Glomerular endothelial cell (primary cell): ENCODE measurements at regions not wholly inside any gene's neighbourhood (a gene's known extent, or its start where the extent isn't known, plus 50 kb on each side); places are given as distances from the start of the nearest gene placed in this dataset.
"Not testable (repeated sequence)": the region's sequence is repeated elsewhere in the genome, so short reads cannot be mapped to it uniquely, and the experiment has no call there.

Experiments
- DNase-seq: peaks from one replicate; pipeline ENCODE4 v3.0.0-alpha.2; 2011; ENCODE audit warnings: low read depth, low spot score; ENCODE audit errors: extremely low read depth

DNA sequence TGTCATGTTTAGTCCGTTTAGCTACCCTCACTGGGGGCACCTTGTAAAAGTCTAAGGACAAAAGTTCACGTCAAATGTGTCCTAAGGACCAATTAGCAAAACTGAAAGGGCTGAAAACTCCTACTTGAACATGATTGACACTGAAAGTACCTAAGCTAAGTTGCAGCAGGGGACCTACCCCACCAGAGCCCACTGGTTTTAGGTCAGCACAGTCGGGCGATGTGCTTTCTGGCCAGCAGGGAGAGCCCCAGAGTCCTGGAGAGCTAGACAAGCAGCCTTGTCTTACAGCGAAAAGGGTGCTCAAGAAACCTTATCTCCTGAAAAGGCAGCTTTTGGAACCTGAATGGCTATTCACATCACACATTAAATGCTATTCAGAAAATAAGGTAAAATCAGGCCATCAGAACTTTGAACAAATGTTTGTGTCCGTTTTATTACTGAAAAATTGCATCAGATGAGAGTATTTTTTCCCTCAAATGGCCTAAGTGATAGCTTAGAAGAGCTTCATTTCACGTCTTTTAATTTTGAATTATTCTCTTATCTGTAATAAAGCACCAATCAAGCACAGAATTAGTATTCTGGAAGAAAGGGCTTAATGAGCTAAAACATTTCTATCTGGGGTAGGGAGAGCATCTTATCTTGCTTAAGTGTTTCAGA, 52.2 kb upstream of the MKI67 start:
- no peak for DNase-seq

DNA sequence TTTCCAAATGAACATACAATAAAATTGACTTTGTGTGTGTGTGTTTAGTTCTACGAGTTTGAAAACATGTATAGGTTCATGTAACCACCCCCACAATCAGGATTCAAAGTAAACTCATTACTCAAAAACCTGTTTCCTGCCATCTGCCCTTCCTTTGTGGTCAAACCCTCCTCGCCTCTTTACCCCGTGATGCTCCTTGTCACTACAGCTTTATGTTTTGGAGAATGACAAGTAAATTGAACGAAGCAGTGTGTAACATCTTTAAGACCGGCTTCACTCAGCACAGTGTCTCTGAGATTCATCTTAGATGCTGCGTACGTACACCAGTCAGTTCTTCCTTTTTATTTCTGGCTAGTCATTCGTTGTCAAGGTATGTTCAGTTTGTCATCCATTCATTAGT, 54.6 kb upstream of the MKI67 start:
- no peak for DNase-seq

DNA sequence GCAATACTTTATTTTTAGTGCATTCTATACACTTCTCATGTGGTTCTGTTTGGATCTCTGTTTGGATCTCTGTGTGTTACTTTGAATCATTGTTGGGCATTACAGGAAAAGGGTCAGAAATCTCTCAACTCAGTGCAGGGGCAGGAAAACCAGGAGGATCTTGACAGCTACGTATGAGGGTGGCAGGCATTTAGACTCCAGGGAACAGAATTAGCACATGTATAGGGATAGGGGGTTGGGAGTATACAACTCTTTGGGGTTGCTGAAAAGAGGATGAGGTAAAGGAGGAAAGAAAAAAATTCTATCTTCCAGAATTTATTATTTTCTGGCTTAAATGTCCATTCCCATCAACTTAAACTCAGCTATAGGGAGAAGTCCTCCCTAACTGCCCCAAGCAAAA, 59.4 kb upstream of the MKI67 start:
- DNase-seq, result no peak

DNA sequence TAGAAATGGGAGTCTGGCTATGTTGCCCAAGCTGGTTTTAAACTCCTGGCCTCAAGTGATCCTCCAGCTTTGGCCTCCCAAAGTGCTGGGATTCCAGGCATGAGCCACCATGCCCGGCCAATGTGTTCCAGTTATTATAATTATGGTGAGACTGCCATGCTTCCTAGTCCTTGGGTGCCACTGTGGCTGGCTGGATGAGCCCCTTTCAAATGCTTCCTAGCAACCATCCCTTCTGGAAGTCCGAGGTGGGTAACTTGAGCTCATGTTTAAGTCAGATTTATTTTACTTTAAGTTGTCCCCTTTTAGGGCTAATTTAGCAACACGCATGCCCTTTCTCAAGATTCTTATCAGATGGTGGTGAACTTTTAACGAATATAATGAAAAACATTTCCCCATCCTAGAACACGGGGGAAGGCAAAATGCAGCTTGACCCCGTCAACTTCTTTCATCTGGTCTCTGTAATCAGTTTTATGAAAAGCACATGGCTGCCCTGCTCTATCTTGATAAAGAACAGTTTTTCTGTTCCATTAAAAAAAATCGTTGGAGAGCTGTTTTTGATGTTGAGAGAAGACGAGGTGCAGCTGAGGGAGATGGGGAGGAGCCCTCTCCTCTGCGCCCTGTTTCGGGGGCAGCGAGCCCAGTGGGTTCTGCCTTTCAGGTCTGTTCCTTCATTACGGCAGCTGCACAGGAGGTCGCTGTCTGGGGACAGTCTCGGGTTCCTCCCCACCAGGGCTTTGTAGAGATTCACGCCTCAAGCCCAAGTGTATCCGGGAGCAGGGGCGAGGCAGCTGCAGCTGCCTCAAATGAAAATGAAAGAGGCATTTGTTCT, 61.0 kb upstream of the MKI67 start:
- no peak for DNase-seq

DNA sequence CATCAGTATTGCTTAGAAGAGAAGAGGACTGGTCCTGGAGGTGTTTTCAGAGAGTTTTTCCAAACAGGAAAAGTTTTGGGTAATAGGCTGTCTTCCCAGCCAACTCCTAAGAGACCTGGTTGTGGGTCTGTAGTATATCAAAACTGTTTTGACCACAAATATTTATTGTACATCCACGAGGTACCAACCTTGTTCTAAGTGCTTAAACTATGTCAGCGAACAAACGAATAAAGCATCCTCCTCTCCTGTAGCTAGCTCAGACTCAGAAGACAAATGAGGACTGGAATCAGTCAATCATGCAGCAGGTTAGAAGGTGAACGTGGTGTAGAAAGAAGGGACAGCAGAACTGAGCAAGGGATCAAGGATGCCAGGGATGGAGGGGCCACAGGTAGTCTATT, 61.6 kb upstream of the MKI67 start:
- no peak for DNase-seq

DNA sequence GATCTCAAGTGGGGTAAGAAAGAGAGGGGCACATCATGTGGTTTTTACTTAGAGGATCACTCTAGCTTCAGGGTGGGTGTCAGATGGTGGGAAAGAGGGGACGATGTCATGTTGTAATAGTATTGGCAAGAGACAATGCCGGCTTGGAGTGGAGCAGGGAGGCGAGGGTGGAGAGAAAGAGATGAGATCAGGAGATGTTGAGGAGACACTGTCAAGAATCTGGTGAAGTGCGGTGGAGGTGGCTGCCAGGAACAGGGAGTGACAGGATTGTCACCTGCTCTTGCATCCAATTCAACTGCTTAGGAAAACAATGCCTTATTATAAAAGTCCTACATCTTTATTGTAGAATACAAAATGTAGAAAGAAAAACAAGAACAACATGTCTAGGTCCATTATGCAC, 63.0 kb upstream of the MKI67 start:
- no peak for DNase-seq

DNA sequence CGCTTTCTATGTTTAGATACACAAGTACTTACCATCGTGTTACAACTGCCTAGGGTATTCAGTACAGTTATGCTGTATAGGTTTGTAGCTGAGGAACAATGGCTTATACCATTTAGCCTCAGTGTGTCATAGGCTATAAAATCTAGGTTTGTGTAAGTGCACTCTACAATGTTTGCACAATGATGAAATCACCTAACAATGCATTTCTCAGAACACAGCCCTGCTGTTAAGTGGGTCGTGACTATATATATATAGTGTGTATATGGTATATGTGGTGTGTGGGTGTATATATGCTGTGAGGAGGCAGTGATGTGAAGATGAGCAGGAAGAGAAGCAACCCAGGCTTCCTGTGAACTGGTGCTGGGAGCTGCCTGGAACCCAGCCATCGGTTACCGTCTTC, 65.6 kb upstream of the MKI67 start:
- no peak for DNase-seq

DNA sequence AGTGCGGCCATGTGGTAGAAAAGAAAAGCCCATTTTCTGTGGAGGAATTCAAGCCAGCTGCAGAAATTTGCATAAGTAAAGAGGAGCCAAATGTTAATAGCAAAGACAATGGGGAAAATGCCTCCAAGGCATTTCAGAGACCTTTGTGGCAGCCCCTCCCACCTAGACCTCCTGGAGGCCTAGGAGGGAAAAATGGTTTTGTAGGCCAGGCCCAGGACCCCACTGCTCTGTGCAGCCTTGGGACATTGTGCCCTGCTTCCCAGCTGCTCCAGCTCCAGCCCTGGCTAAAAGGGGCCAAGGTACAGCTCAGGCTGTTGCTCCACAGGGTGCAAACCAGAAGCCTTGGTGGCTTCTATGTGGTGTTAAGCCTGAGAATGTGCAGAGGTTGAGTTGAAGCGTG, 75.6 kb upstream of the MKI67 start:
- DNase-seq, result not testable (repeated sequence)

DNA sequence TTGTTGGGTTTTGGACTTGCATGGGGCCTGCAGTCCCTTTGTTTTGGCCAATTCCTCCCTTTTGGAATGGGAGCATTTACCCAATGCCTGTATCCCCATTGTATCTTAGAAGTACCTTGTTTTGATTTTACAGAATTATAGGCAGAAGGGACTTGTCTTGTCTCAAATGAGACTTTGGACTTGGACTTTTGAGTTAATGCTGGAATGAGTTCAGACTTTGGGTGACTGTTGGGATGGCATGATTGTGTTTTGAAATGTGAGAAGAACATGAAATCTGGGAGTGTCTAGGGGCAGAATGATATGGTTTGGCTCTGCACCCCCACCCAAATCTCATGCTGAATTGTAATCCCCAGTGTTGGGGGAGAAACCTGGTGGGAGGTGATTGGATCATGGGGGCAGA, 76.8 kb upstream of the MKI67 start:
- no peak for DNase-seq

DNA sequence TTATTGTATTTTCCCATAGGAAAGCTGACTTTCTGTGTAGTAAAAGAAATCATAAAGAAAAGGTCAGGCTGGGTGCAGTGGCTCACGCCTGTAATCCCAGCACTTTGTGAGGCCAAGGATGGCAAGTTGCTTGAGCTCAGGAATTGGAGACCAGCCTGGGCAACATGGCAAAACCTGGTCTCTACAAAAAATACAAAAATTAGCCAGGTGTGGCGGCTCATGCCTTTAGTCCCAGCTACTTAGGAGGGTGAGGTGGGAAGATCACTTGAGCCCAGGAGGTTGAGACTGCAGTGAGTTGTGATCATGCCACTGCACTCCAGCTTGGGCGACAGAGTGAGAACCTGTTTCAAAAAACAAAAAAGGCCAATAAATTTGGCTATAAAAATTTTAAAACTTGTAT, 79.4 kb upstream of the MKI67 start:
- DNase-seq, result not testable (repeated sequence)

DNA sequence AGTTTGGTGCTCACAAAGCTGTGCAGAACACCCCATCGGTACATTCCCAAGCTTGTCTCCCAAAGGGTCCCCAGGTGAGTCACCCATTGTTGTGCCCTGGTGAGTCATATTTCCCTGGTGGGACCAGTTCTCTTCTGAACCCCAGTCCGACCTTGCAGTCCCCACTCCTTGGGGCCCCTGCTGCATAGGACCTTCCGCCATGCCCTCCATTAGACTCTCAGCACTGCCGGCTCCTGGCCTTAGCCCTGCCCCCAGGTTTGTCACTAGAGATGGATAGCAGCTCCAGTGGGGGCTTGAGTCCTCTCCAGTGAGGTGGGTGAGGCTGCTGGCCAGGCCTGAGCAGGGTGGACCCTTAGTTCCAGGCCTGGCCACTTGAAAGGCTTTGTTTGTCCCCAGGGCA, 80.5 kb upstream of the MKI67 start:
- no peak for DNase-seq

DNA sequence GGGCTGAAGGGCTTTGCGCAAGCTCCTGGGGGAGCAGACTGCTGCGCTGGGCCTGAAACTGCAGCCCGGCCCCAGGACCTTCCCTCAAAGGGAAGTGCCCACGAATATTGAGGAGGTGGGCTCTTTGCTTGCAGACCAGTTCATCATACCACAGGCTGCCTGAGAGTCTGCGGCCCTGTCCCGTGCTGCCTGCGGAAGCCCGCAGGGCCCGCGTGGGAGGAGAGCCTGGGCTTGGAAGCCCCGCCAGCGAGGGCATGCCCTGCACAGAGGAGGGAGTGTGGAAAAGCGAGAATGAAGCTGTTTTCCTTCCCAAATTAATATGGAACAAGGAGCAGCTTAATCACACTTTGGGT, 83.6 kb upstream of the MKI67 start:
- no peak for DNase-seq

DNA sequence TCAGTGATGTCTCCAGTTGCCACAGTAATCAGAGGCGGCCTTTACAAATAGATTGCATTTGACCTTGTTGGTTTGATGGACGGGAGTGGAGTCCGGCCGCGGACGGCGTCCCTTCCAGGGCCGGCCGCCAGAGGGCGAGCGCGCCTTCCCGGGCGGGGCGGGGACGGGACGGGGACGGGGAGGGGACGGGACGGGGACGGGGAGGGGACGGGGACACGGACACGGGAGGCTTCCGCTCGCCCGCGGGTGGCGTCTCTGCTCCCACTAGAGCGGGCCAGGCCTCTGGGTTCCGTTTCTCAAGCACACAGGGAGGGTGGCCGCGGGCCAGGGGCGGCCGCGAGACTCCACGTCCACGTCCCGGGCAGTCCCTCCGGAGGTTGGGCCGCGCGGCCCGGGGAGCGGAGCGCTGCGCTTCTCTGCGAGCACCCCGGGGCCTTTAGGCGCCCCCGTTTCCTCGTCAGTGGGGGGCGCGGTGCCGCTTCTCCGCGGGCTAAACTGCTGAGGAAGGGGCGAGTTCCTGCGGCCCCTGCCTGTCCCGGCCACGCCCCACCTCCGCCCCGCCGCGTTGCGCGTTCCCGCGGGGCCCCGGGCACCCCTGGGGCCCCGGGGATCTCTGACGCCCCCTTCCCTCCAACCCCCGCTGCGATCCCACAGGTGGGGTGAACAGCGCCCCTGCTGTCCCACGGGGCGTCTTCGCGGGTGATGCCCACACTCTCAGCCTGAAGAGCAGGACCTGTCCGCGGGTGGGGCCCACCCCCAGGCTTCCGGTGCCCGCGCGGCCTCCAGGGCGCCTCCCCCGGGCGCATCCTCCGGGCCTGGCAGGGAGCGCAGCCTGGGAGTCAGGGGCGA, 84.2 kb upstream of the MKI67 start:
- no peak for DNase-seq

DNA sequence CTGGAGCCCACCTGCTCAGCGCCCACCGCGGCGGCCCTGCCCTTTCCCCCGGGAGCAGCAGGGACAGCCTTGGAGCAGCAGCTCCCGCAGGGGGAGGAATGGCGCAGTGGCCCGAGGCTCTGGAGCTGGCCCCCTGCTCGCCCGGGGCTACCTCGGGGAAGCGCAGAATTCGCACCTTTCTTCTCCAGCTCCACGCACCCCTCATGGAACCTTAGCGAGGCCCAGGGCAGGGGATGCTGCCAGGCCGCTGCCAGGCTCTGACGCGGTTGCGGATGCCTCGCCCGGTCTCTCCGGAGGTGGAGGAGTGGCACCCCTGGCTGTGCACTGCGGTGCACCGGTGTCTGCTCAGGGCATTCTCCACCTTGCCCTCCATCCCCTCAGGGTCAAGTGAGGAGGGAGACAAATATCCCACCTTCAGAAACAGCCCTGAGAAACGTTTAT, 84.9 kb upstream of the MKI67 start:
- DNase-seq, result no peak

DNA sequence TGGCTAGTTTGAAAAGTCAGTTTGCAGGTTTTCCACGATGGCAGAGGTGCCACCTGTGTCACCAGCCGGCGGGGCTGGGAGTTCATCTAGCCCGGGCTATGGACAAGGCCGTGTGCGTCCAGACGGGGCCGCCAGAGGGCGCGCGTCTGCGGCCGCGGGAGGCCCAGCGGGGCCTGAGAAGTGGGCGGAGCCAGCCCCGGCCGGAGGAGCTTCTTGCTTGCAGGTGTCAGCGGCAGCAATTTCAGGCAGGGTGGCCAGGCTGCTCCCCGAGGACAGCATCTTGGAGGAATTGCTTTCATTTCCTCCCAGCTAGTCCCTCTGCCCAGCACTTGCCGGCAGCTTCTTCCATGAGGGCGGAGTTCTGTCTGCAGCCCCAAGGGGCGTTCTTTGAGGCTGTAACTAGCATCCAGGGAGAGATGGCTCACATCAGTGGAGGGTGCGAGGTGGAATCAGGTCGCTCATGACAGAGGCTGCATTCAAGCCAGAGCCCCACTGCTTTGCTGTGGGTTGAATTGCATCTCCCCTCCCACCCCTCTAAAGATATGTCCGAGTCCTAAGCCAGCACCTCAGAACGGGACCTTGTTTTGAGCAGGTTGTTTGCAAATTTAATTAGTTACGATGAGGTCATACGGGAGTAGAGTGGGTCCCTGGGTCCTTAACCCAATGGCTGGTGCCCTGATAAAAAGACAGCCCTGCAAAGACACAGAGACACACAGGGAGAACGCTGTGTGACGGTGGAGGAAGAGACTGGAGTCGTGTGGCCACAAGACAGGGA, 85.9 kb upstream of the MKI67 start:
- no peak for DNase-seq

DNA sequence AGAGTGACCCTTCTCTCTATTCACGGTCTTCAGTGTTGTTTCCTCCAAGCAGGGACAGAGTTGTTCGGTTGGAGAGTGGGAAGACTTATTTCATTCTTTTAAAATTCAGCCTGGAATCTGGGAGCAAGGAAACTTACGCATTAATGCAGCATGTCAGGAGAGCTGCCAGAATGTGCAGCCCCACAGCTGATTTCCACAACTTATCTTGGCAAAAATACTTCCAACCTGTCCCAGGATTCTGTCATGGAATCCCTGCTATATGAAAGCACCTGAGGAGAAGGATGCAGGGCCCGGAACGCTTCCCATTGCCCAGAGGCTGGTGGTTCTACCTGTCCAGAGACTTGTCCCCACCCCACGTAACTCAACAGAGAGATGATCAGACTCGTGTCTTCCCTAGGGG, 86.9 kb upstream of the MKI67 start:
- DNase-seq, result no peak

DNA sequence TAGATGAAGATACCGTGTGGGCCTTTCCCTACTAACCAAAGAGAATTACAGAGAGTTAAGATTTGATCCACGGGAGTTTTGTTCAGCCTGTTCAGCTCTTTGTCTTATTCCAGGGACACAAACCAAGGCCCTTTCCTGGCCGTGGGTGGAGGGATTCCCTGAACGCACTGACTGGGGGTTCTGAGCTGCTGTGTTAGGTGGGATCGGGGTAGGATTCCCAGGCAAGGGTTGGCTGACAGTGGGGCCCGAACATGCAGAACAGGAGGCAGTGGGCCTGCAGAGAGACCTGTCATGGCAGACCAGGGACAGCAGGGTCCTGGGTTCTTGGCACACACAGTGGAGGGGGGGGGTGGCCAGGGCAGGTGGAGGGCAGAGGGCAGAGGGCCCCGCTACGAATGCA, 89.5 kb upstream of the MKI67 start:
- no peak for DNase-seq

DNA sequence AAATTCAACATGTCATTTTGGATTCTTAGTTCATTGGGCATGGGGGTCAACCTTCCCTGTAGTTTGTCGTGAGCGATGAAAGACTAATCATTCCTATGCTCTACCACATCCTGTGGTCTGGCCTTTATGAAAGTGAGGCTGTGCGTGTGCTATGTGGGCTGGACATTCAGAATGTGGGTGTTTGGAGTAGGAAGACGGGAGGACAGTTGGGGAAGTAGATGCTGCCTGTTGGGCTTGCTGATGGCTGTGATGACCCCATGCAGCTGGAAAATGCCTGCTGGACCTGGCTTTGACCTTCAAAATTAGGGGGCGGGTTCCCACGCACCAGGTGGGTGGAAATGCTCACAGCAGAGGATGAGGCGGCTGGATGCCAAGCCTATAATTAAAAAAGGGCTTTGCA, 90.9 kb upstream of the MKI67 start:
- no peak for DNase-seq

DNA sequence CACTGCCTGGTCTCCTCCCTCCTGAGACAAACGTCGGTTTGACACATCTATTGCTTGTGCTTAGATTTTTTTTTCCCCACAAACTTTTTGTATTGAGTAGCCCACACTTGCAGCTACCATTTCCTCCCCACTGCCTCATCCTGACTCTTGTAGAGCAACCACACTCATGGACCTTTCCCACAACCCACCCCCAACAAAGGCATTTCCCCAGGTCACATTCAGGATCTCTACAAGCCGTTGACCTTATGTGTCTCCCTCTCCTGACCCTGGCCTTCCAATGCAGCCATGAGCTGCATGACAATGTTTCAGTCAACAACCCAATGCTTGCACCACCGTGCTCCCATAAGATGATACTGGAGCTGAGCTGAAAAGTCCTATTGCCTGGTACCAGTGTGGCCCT, 91.9 kb upstream of the MKI67 start:
- DNase-seq, result no peak

DNA sequence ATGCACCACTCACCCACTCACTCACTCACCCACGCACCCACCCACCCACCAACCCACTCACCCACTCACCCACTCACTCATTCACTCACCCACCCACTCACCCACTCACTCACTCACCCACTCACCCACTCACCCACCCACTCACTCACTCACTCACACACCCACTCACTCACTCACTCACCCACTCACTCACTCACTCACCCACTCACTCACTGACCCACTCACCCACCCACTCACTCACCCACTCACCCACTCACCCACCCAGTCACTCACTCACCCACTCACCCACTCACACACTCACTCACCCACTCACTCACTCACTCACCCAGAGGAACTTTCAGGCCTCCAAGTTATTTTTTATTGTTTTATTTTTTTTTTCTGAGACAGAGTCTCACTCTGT, 93.1 kb upstream of the MKI67 start:
- no peak for DNase-seq

DNA sequence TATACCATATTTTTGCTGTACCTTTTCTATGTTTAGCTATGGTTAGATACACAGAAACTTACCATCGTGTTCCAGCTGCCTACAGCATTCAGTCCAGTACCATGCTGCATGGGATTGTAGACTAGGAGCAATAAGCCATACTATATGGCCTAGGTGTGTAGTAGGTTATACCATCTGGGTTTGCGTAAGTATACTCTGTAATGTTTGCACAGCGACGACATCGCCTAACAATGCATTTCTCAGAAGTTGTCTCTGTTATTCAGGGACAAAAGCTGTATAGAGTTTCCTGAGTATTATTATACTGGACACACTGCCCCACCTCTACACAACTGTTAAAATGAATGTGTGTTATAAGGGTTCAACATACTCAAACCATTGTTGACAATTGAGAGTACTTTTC, 93.8 kb upstream of the MKI67 start:
- DNase-seq, result no peak
